ENCODE measurements at regions not wholly inside any gene's neighbourhood (a gene's known extent, or its start where the extent isn't known, plus 50 kb on each side); places are given as distances from the start of the nearest gene placed in this dataset.

DNA sequence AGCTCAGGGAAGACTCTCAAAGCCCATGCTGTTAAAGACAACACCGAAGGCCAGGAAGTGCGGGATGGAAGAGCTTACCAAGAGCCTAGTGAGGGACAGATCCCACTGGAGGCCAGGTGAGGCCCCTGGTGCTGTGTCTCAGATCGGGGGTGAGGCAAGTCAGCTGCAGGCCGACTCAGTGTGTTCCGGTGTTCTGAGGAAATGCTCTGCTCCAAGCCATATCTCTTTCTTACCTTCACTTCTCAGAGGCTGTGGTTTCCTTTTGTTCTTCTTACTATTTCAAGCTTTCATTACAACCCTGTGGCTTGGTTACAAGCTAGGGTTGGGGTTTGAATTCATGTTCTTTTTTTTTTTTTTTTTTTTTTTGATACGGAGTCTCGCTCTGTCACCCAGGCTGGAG, 114.3 kb upstream of the ZFP64 start:
- H3K79me2 ChIP-seq (ENCODE audit: low read length), result no peaks in the 10 kb centered on the region
- H3K9me3 ChIP-seq (replicated peaks; ENCODE audit: insufficient read depth, low read length), result no peaks in the 10 kb centered on the region
- H3K9me2 ChIP-seq (replicated peaks; ENCODE audit: insufficient read depth, low read length), result no peaks in the 10 kb centered on the region
- no peak for TF ChIP-seq EZH2phosphoT487 (IDR thresholded peaks at IDR 0.05; ENCODE audit: low read length)
- TF ChIP-seq, protein P1, sequence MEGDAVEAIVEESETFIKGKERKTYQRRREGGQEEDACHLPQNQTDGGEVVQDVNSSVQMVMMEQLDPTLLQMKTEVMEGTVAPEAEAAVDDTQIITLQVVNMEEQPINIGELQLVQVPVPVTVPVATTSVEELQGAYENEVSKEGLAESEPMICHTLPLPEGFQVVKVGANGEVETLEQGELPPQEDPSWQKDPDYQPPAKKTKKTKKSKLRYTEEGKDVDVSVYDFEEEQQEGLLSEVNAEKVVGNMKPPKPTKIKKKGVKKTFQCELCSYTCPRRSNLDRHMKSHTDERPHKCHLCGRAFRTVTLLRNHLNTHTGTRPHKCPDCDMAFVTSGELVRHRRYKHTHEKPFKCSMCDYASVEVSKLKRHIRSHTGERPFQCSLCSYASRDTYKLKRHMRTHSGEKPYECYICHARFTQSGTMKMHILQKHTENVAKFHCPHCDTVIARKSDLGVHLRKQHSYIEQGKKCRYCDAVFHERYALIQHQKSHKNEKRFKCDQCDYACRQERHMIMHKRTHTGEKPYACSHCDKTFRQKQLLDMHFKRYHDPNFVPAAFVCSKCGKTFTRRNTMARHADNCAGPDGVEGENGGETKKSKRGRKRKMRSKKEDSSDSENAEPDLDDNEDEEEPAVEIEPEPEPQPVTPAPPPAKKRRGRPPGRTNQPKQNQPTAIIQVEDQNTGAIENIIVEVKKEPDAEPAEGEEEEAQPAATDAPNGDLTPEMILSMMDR (IDR thresholded peaks at IDR 0.05; ENCODE audit: low read length), result no peak
- no peak for TF ChIP-seq EZH2 (optimal IDR thresholded peaks at IDR 0.05; ENCODE audit: low read depth, low read length)
- no peak overlapping the region for H3K4me3 ChIP-seq (ENCODE audit: low read length)
- H4K20me1 ChIP-seq (ENCODE audit: insufficient read depth, low read length), result no peaks in the 10 kb centered on the region
- no peak overlapping the region for H3K4me2 ChIP-seq (ENCODE audit: low read depth, low read length)
- no peaks in the 10 kb centered on the region for H3K36me3 ChIP-seq (replicated peaks; ENCODE audit: insufficient read depth, low read length)
- no peaks in the 10 kb centered on the region for H3F3A ChIP-seq (ENCODE audit: insufficient read depth, low read length)
- no peak overlapping the region for H3K27ac ChIP-seq (ENCODE audit: low read length)
- no peaks in the 10 kb centered on the region for H3K4me1 ChIP-seq (ENCODE audit: low read length)
- H3K9ac ChIP-seq (ENCODE audit: low read length), result no peak overlapping the region
- H3K27me3 ChIP-seq (replicated peaks; ENCODE audit: insufficient read depth, low read length), result no peaks in the 10 kb centered on the region
- no peak overlapping the region for H2AFZ ChIP-seq (ENCODE audit: low read length)
- no peak for DNase-seq

DNA sequence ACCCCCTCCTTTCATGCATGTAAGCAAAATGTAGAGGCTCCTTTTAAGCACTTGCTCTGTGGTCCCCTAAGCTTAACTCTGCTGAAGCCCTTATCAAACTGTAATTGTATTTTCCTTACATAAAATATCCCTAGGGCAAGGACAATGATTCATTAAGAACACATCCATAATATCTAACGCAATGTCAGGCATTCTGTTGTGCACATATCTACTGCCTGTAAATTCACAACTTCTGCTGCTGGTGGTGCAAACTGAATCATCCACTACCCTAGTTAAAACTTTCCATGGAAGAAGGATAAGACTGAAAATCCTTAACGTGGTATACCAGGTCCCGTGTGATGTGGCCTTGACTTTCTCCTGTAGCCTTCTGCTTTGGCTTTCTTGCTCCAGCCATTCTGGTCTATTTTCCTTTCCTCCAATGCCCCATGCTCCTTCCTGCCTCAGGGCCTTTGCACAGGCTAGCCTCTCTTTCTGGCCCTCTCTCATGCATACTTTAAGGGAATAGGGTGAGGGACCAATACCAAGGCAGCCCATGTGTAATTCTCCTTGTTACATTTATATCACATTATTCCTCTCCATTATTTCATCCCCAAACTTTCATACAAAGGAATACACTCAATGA, 113.6 kb upstream of the ZFP64 start:
- H3K79me2 ChIP-seq (ENCODE audit: low read length), result no peaks in the 10 kb centered on the region
- no peaks in the 10 kb centered on the region for H3F3A ChIP-seq (ENCODE audit: insufficient read depth, low read length)
- H3K4me3 ChIP-seq (ENCODE audit: low read length), result no peak overlapping the region
- H3K9me2 ChIP-seq (replicated peaks; ENCODE audit: insufficient read depth, low read length), result no peaks in the 10 kb centered on the region
- H3K4me1 ChIP-seq (ENCODE audit: low read length), result no peaks in the 10 kb centered on the region
- DNase-seq, result no peak
- H3K9ac ChIP-seq (ENCODE audit: low read length), result no peak overlapping the region
- no peaks in the 10 kb centered on the region for H3K36me3 ChIP-seq (replicated peaks; ENCODE audit: insufficient read depth, low read length)
- H3K4me2 ChIP-seq (ENCODE audit: low read depth, low read length), result no peak overlapping the region
- TF ChIP-seq, protein P1 (IDR thresholded peaks at IDR 0.05; ENCODE audit: low read length), result no peak
- TF ChIP-seq EZH2 (optimal IDR thresholded peaks at IDR 0.05; ENCODE audit: low read depth, low read length), result no peak
- no peak for TF ChIP-seq EZH2phosphoT487 (IDR thresholded peaks at IDR 0.05; ENCODE audit: low read length)
- no peaks in the 10 kb centered on the region for H4K20me1 ChIP-seq (ENCODE audit: insufficient read depth, low read length)
- H3K27ac ChIP-seq (ENCODE audit: low read length), result no peak overlapping the region
- H3K27me3 ChIP-seq (replicated peaks; ENCODE audit: insufficient read depth, low read length), result no peaks in the 10 kb centered on the region
- no peaks in the 10 kb centered on the region for H3K9me3 ChIP-seq (replicated peaks; ENCODE audit: insufficient read depth, low read length)
- no peak overlapping the region for H2AFZ ChIP-seq (ENCODE audit: low read length)

DNA sequence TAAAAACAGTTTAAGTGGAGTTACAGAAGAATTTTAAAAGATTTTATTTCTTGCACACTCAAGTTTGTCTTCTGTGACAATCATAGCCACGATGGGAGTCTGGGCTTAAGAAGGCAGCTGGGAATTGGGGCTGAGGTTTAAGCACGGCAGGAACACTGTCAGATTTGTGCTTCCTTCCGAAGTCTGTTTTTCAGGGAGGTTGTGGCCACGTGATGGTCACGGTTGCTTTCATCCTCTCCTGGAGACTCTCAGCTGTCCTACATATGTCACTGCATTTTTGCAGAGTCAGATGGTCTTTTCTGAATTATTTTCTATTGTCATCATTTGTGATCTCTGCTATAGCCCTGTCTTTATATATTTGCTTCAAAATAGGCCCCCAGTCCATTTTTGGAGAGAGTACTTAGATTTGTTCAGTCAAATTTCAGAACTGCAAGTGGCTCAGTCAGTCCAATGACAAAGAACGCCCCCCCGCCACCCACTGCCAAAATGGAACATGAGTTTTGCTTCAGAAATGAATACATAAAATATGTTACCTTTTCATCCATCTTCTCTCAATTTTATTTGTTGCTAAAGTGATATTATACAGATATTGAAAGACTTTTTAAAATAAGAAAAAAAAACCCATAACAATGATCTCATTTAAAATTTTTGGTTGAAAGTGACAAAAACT, 111.8 kb upstream of the ZFP64 start:
- Histone ChIP-seq H3F3A (ENCODE audit: insufficient read depth, low read length) (no peaks in the 10 kb centered on the region), H2AFZ (ENCODE audit: low read length) (no peak overlapping the region), H3K36me3 (replicated peaks; ENCODE audit: insufficient read depth, low read length) (no peaks in the 10 kb centered on the region), H3K9ac (ENCODE audit: low read length) (no peak overlapping the region), H3K27ac (ENCODE audit: low read length) (no peak overlapping the region), H3K27me3 (replicated peaks; ENCODE audit: insufficient read depth, low read length) (no peaks in the 10 kb centered on the region), H3K9me3 (replicated peaks; ENCODE audit: insufficient read depth, low read length) (no peaks in the 10 kb centered on the region), H3K4me3 (ENCODE audit: low read length) (no peak overlapping the region), H3K4me1 (ENCODE audit: low read length) (no peaks in the 10 kb centered on the region), H3K4me2 (ENCODE audit: low read depth, low read length) (no peak overlapping the region), H3K79me2 (ENCODE audit: low read length) (no peaks in the 10 kb centered on the region), H3K9me2 (replicated peaks; ENCODE audit: insufficient read depth, low read length) (no peaks in the 10 kb centered on the region), H4K20me1 (ENCODE audit: insufficient read depth, low read length) (no peaks in the 10 kb centered on the region)
- DNase-seq, result no peak
- no peak for TF ChIP-seq EZH2phosphoT487 (IDR thresholded peaks at IDR 0.05; ENCODE audit: low read length)
- no peak for TF ChIP-seq EZH2 (optimal IDR thresholded peaks at IDR 0.05; ENCODE audit: low read depth, low read length)
- TF ChIP-seq, protein P1 (IDR thresholded peaks at IDR 0.05; ENCODE audit: low read length), result no peak

Data from MM.1S (cell line).